ENCODE measurements at regions not wholly inside any gene's neighbourhood (a gene's known extent, or its start where the extent isn't known, plus 50 kb on each side); places are given as distances from the start of the nearest gene placed in this dataset.
"Not testable (repeated sequence)": the region's sequence is repeated elsewhere in the genome, so short reads cannot be mapped to it uniquely, and the experiment has no call there.

- Histone ChIP-seq H3K27me3 (ENCODE audit: control insufficient read depth in 3 of 3, insufficient read depth in 3 of 3, low read length in 3 of 3) (no peaks in the 10 kb centered on the region), H3K9ac (ENCODE audit: low read depth in 1 of 3, low read length in 3 of 3) (no peak overlapping the region)
These were observed 200.5 kb upstream of the IRS2 start for GRCh38 chr13:109986851-109987250.

DNA sequence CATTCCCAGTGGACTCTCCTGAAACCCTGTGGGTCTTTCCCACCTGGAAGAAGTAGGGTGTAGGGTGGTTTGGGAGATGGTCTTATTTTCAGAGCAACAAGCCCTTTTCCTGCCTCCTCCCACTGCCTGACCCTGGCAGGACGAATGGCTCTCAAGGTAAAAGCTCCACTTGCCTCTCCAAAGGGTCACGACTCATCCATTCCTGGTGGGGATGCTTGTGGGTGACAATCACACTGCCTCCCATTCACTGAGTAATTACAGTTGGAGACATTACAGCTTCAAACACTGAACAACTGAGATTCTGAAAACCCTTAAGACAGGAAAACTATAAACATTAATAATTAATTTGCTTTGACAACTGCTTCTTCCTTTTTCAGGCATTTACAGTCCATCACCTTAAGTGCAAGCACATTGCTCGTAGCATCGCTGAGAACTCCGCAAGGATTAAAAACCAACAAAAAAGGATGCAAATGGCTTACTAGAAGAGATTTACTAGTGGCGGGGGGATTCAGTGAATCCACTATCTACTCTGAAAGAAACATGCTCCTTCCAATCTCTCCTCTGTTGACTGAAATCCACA lies 199.6 kb upstream of the IRS2 start:
- H3K9me3 ChIP-seq (ENCODE audit: control insufficient read depth in 3 of 3, low read length in 3 of 3) = no peaks in the 10 kb centered on the region
- no peaks in the 10 kb centered on the region for H3K4me1 ChIP-seq (ENCODE audit: control insufficient read depth in 3 of 3, insufficient read depth in 3 of 3, low read length in 3 of 3)
- H3K27me3 ChIP-seq (ENCODE audit: control insufficient read depth in 3 of 3, insufficient read depth in 3 of 3, low read length in 3 of 3) = no peaks in the 10 kb centered on the region
- no peak overlapping the region for H3K27ac ChIP-seq (ENCODE audit: low read depth, low read length)
- no peak overlapping the region for H3K4me3 ChIP-seq (ENCODE audit: low read length in 3 of 3)
- H3K36me3 ChIP-seq (ENCODE audit: control insufficient read depth in 3 of 3, insufficient read depth in 3 of 3, low read length in 3 of 3) = no peaks in the 10 kb centered on the region
- H3K9ac ChIP-seq (ENCODE audit: low read depth in 1 of 3, low read length in 3 of 3) = no peak overlapping the region

More at GRCh38 chr13:109986851-109987250, 200.5 kb upstream of the IRS2 start:
- H3K4me1 ChIP-seq (ENCODE audit: control insufficient read depth in 3 of 3, insufficient read depth in 3 of 3, low read length in 3 of 3) = no peaks in the 10 kb centered on the region
- no peak overlapping the region for H3K27ac ChIP-seq (ENCODE audit: low read depth, low read length)
- H3K4me3 ChIP-seq (ENCODE audit: low read length in 3 of 3) = no peak overlapping the region
- H3K36me3 ChIP-seq (ENCODE audit: control insufficient read depth in 3 of 3, insufficient read depth in 3 of 3, low read length in 3 of 3) = no peaks in the 10 kb centered on the region
- no peaks in the 10 kb centered on the region for H3K9me3 ChIP-seq (ENCODE audit: control insufficient read depth in 3 of 3, low read length in 3 of 3)

GRCh38 chr13:109983447-109983846 lies 197.1 kb upstream of the IRS2 start:
- no peaks in the 10 kb centered on the region for H3K36me3 ChIP-seq (ENCODE audit: control insufficient read depth in 3 of 3, insufficient read depth in 3 of 3, low read length in 3 of 3)
- H3K4me3 ChIP-seq (ENCODE audit: low read length in 3 of 3) = no peak overlapping the region
- no peak overlapping the region for H3K27ac ChIP-seq (ENCODE audit: low read depth, low read length)
- H3K9me3 ChIP-seq (ENCODE audit: control insufficient read depth in 3 of 3, low read length in 3 of 3) = no peaks in the 10 kb centered on the region
- H3K4me1 ChIP-seq (ENCODE audit: control insufficient read depth in 3 of 3, insufficient read depth in 3 of 3, low read length in 3 of 3) = no peaks in the 10 kb centered on the region
- H3K9ac ChIP-seq (ENCODE audit: low read depth in 1 of 3, low read length in 3 of 3) = no peak overlapping the region
- peaks cover 0 to 5% (median 0%) of the 10 kb centered on the region in 3 donors for H3K27me3 ChIP-seq (ENCODE audit: control insufficient read depth in 3 of 3, insufficient read depth in 3 of 3, low read length in 3 of 3)

DNA sequence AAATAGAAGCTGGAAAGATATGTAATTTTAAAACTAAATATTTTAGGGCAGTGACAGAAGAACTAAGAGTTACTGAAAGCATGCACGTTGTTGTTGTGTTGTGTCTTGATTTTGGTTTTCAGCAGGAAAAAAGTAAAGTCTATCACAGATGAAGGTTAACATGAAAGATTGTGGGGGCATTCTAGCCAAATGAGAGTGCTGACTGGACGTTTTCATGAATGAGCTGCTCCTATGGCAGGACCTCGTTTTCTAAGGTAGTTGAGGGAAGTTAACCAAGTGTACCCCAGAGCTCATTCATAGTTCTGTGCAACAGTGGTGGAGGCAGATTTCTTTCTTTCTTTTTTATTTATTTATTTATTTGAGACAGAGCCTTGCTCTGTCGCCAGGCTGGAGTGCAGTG lies 194.6 kb upstream of the IRS2 start:
- Histone ChIP-seq H3K27me3 (ENCODE audit: control insufficient read depth in 3 of 3, insufficient read depth in 3 of 3, low read length in 3 of 3) (peaks cover 0 to 5% (median 0%) of the 10 kb centered on the region in 3 donors), H3K9ac (ENCODE audit: low read depth in 1 of 3, low read length in 3 of 3) (no peak overlapping the region), H3K4me3 (ENCODE audit: low read length in 3 of 3) (no peak overlapping the region), H3K36me3 (ENCODE audit: control insufficient read depth in 3 of 3, insufficient read depth in 3 of 3, low read length in 3 of 3) (no peaks in the 10 kb centered on the region), H3K4me1 (ENCODE audit: control insufficient read depth in 3 of 3, insufficient read depth in 3 of 3, low read length in 3 of 3) (no peaks in the 10 kb centered on the region), H3K27ac (ENCODE audit: low read depth, low read length) (no peak overlapping the region), H3K9me3 (ENCODE audit: control insufficient read depth in 3 of 3, low read length in 3 of 3) (no peaks in the 10 kb centered on the region)

- H3K9me3 ChIP-seq (ENCODE audit: control insufficient read depth in 3 of 3, low read length in 3 of 3); H3K36me3 ChIP-seq (ENCODE audit: control insufficient read depth in 3 of 3, insufficient read depth in 3 of 3, low read length in 3 of 3): not testable (repeated sequence)
These were observed 193.3 kb upstream of the IRS2 start for GRCh38 chr13:109979676-109980075.

DNA sequence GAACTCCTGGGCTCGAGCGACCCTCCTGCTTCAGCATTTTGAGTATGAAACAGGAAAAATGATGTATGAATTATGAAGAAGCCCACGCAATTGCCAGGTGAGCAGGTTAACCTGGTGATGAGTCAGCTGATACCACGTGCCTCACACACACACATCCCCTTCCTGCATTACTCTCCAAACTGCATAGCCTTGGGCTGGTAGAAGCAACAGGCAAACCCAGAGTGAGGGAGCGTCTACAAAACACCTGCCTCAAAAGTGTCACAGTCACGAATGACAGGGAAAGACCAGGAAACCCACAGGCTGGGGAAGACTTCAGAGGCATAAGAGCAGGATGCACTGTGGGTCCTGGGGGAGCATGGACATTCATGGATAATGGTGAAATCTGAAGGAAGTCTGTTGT lies 192.8 kb upstream of the IRS2 start:
- no peak overlapping the region for H3K27ac ChIP-seq (ENCODE audit: low read depth, low read length)
- no peaks in the 10 kb centered on the region for H3K36me3 ChIP-seq (ENCODE audit: control insufficient read depth in 3 of 3, insufficient read depth in 3 of 3, low read length in 3 of 3)
- H3K9me3 ChIP-seq (ENCODE audit: control insufficient read depth in 3 of 3, low read length in 3 of 3) = no peaks in the 10 kb centered on the region
- peaks cover 0 to 5% (median 0%) of the 10 kb centered on the region in 3 donors for H3K27me3 ChIP-seq (ENCODE audit: control insufficient read depth in 3 of 3, insufficient read depth in 3 of 3, low read length in 3 of 3)
- H3K9ac ChIP-seq (ENCODE audit: low read depth in 1 of 3, low read length in 3 of 3) = no peak overlapping the region
- H3K4me1 ChIP-seq (ENCODE audit: control insufficient read depth in 3 of 3, insufficient read depth in 3 of 3, low read length in 3 of 3) = no peaks in the 10 kb centered on the region
- no peak overlapping the region for H3K4me3 ChIP-seq (ENCODE audit: low read length in 3 of 3)

More at GRCh38 chr13:109979676-109980075, 193.3 kb upstream of the IRS2 start:
- H3K27ac ChIP-seq (ENCODE audit: low read depth, low read length); H3K9ac ChIP-seq (ENCODE audit: low read depth in 1 of 3, low read length in 3 of 3); H3K27me3 ChIP-seq (ENCODE audit: control insufficient read depth in 3 of 3, insufficient read depth in 3 of 3, low read length in 3 of 3); H3K4me1 ChIP-seq (ENCODE audit: control insufficient read depth in 3 of 3, insufficient read depth in 3 of 3, low read length in 3 of 3); H3K4me3 ChIP-seq (ENCODE audit: low read length in 3 of 3): not testable (repeated sequence)

DNA sequence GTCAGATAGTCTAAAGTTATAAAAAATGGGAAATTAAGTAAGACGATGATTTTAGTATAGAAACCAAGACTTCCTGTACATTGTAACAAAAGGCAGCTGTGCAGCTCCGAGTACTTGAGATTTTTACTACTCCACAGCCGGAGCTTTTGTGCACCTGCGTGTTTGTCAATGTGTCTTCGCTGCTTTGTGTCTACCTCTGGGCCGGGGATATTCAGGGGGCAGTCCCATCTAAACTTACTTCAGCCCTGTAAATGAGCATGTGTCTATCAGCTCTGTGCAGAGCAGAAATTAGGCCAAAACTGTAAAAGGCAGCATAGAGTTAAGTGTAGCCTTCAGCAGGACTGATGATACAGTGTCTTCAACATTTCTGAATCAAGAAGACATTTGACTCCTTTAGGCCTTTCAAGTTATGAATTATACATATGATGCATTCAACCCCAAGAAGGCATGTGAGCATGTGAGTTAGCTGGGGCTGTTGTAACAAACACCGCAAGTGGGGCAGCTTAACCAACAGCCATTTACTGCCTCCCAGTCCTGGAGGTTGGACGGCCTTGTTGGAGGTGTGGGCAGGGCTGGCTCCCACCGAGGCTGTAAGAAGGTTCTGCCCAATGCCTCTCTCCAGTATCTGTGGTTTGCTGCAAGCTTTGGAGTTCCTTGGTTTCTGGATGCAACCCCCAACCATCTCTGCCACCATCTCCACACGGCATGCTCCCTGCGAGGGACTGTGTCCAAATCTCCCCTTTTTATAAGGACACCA lies 191.0 kb upstream of the IRS2 start:
- Histone ChIP-seq H3K4me1 (ENCODE audit: control insufficient read depth in 3 of 3, insufficient read depth in 3 of 3, low read length in 3 of 3) (no peaks in the 10 kb centered on the region), H3K9ac (ENCODE audit: low read depth in 1 of 3, low read length in 3 of 3) (no peak overlapping the region), H3K4me3 (ENCODE audit: low read length in 3 of 3) (no peak overlapping the region), H3K36me3 (ENCODE audit: control insufficient read depth in 3 of 3, insufficient read depth in 3 of 3, low read length in 3 of 3) (no peaks in the 10 kb centered on the region), H3K27ac (ENCODE audit: low read depth, low read length) (no peak overlapping the region), H3K27me3 (ENCODE audit: control insufficient read depth in 3 of 3, insufficient read depth in 3 of 3, low read length in 3 of 3) (peaks cover 0 to 5% (median 0%) of the 10 kb centered on the region in 3 donors), H3K9me3 (ENCODE audit: control insufficient read depth in 3 of 3, low read length in 3 of 3) (no peaks in the 10 kb centered on the region)

DNA sequence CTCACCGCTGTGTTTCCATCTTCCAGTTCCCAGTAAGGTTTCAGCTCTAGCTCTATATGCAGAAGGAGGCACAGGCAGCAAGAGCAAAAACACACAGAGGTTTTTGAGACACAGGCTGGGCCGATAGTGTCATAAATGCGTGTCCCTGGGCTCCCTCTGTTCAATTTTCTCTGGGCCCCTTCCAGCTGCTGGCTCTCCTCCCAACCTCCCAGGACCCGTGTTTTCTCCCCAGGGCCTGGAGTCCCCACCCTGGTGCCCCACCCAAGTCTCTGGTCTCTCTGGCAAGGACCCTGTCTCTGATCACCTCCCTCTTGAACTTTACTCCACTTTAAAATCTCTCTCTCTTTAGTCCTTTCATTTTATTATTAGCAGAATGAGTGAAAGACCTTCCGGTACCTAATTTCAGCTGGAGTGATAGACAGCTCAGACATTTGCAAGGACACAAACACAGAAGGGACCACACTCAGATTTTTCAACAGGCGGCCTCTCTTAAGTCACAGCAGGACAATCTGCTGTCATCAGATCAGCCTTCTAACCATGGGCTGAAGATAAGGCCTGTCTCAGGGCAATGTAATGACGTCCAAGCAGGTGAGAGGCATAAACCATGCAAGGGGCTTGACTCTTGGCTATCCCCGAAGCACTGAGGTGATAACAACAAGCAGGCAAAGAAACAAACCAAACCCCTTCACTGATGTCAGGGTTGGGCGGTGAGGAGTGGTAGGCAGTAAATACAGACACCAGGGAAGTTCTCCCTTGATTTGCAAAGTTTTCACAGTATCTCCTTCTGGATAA lies 190.0 kb upstream of the IRS2 start:
- Histone ChIP-seq H3K9me3 (ENCODE audit: control insufficient read depth in 3 of 3, low read length in 3 of 3) (no peaks in the 10 kb centered on the region), H3K4me1 (ENCODE audit: control insufficient read depth in 3 of 3, insufficient read depth in 3 of 3, low read length in 3 of 3) (no peaks in the 10 kb centered on the region), H3K36me3 (ENCODE audit: control insufficient read depth in 3 of 3, insufficient read depth in 3 of 3, low read length in 3 of 3) (no peaks in the 10 kb centered on the region), H3K27ac (ENCODE audit: low read depth, low read length) (no peak overlapping the region), H3K9ac (ENCODE audit: low read depth in 1 of 3, low read length in 3 of 3) (no peak overlapping the region), H3K27me3 (ENCODE audit: control insufficient read depth in 3 of 3, insufficient read depth in 3 of 3, low read length in 3 of 3) (peaks cover 0 to 5% (median 0%) of the 10 kb centered on the region in 3 donors), H3K4me3 (ENCODE audit: low read length in 3 of 3) (no peak overlapping the region)

DNA sequence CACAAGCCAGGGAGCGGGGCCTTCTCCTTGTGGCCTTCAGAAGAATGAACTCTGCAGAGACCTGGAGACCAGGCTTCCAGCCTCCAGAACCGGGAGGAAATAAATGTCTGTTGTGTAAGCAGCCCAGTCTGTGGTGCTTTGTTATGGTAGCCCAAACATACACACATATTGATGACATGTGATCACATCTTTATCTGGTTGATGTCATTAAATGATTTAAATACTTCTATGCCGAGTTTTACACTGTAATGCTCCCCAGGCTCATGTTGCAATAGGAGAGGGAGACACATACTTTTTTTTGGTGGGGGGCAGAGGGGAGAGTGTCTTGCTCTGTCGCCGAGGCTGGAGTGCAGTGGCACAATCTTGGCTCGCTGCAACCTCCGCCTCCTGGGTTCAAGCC lies 188.0 kb upstream of the IRS2 start:
- H3K27ac ChIP-seq (ENCODE audit: low read depth, low read length) = no peak overlapping the region
- H3K4me1 ChIP-seq (ENCODE audit: control insufficient read depth in 3 of 3, insufficient read depth in 3 of 3, low read length in 3 of 3) = no peaks in the 10 kb centered on the region
- H3K9me3 ChIP-seq (ENCODE audit: control insufficient read depth in 3 of 3, low read length in 3 of 3) = no peaks in the 10 kb centered on the region
- no peak overlapping the region for H3K9ac ChIP-seq (ENCODE audit: low read depth in 1 of 3, low read length in 3 of 3)
- no peaks in the 10 kb centered on the region for H3K36me3 ChIP-seq (ENCODE audit: control insufficient read depth in 3 of 3, insufficient read depth in 3 of 3, low read length in 3 of 3)
- peaks cover 0 to 4% (median 0%) of the 10 kb centered on the region in 3 donors for H3K27me3 ChIP-seq (ENCODE audit: control insufficient read depth in 3 of 3, insufficient read depth in 3 of 3, low read length in 3 of 3)
- no peak overlapping the region for H3K4me3 ChIP-seq (ENCODE audit: low read length in 3 of 3)

- H3K27ac ChIP-seq (ENCODE audit: low read depth, low read length) = no peak overlapping the region
- no peaks in the 10 kb centered on the region for H3K36me3 ChIP-seq (ENCODE audit: control insufficient read depth in 3 of 3, insufficient read depth in 3 of 3, low read length in 3 of 3)
- no peaks in the 10 kb centered on the region for H3K4me1 ChIP-seq (ENCODE audit: control insufficient read depth in 3 of 3, insufficient read depth in 3 of 3, low read length in 3 of 3)
- H3K9ac ChIP-seq (ENCODE audit: low read depth in 1 of 3, low read length in 3 of 3) = no peak overlapping the region
- no peaks in the 10 kb centered on the region for H3K9me3 ChIP-seq (ENCODE audit: control insufficient read depth in 3 of 3, low read length in 3 of 3)
- no peak overlapping the region for H3K4me3 ChIP-seq (ENCODE audit: low read length in 3 of 3)
- no peaks in the 10 kb centered on the region for H3K27me3 ChIP-seq (ENCODE audit: control insufficient read depth in 3 of 3, insufficient read depth in 3 of 3, low read length in 3 of 3)
These were observed 186.9 kb upstream of the IRS2 start for GRCh38 chr13:109973279-109973678.

All from skeletal muscle tissue (tissue), 3 donors.